RWPE1 (cell line): ENCODE measurements at regions not wholly inside any gene's neighbourhood (a gene's known extent, or its start where the extent isn't known, plus 50 kb on each side); places are given as distances from the start of the nearest gene placed in this dataset.

Source experiments
- CTCF ChIA-PET: fragments of 350-600 bp; sonication (Branson Sonifier 250); formaldehyde crosslinking; extraction: SDS; loops from one replicate; lab custom pipeline; 2021; lab: Yijun Ruan, JAX
- POLR2A ChIA-PET: fragments of 400-600 bp; formaldehyde crosslinking; extraction: SDS; loops from one replicate; lab custom pipeline; 2020; ENCODE audit warnings: antibody characterized with exemption; ENCODE audit not compliant: low non-redundant PET; lab: Yijun Ruan, JAX
- DNase-seq: peaks from one replicate; pipeline ENCODE4 v3.0.0; 2012; ENCODE audit warnings: low spot score
- H3K27ac ChIP-seq: fragments of 450-650 bp; 2 replicates; pipeline ENCODE4 v1.5.1; 2017
- CTCF ChIP-seq: fragments of 450-650 bp; conservative IDR thresholded peaks from 2 replicates; pipeline ENCODE4 v1.5.1; 2017; ENCODE audit warnings: low read depth, mild to moderate bottlenecking

GRCh38 chr22:49326558-49326957 is 501.1 kb downstream of the BRD1 start:
- CTCF ChIA-PET: no interaction called here
- no peak for DNase-seq
- TF ChIP-seq CTCF: no peak
- POLR2A ChIA-PET: no interaction called here
- no peak overlapping the region for H3K27ac ChIP-seq

GRCh38 chr22:49325531-49326395 is 501.9 kb downstream of the BRD1 start:
- TF ChIP-seq CTCF: no peak
- no peak overlapping the region for H3K27ac ChIP-seq
- ChIA-PET POLR2A (no interaction called here), CTCF (no interaction called here)
- DNase-seq: no peak

- POLR2A ChIA-PET: no interaction called here
- H3K27ac ChIP-seq: no peak overlapping the region
- no peak for TF ChIP-seq CTCF
- DNase-seq: no peak
- CTCF ChIA-PET: no interaction called here
Measured at GRCh38 chr22:49324527-49325491, 502.9 kb downstream of the BRD1 start.

- POLR2A ChIA-PET: no interaction called here
- H3K27ac ChIP-seq: no peak overlapping the region
- CTCF ChIA-PET: no interaction called here
- no peak for DNase-seq
- no peak for TF ChIP-seq CTCF
Measured at GRCh38 chr22:49323751-49324415, 503.8 kb downstream of the BRD1 start.

- DNase-seq: no peak
- TF ChIP-seq CTCF: no peak
- CTCF ChIA-PET: no interaction called here
- POLR2A ChIA-PET: no interaction called here
- no peak overlapping the region for H3K27ac ChIP-seq
Measured at GRCh38 chr22:49322861-49323622, 504.6 kb downstream of the BRD1 start.
